Astrocyte (in vitro differentiated cells and primary cell): ENCODE measurements at regions not wholly inside any gene's neighbourhood (a gene's known extent, or its start where the extent isn't known, plus 50 kb on each side); places are given as distances from the start of the nearest gene placed in this dataset.

Experiments
- CTCF ChIP-seq: IDR thresholded peaks from 2 replicates; pipeline ENCODE4 v1.5.1; 2011; ENCODE audit warnings: low read depth, mild to moderate bottlenecking, inconsistent platforms, low read length, moderate library complexity; ENCODE audit not compliant: insufficient read depth
- EZH2 ChIP-seq: IDR thresholded peaks from 2 replicates; pipeline ENCODE4 v1.6.1; 2012; ENCODE audit warnings: mild to moderate bottlenecking, low read length, inconsistent platforms; ENCODE audit not compliant: insufficient read depth

- TF ChIP-seq CTCF (no peak), EZH2 (no peak)
Observed at GRCh38 chr6:91031581-91031980, 444.7 kb upstream of the MAP3K7 start.
